22Rv1 (cell line): ENCODE measurements at regions not wholly inside any gene's neighbourhood (a gene's known extent, or its start where the extent isn't known, plus 50 kb on each side); places are given as distances from the start of the nearest gene placed in this dataset.

Experiments used
- H3K27ac ChIP-seq: fragments of 450-650 bp; 2 replicates; pipeline ENCODE4 v1.5.1; 2017
- CTCF ChIP-seq: fragments of 450-650 bp; IDR thresholded peaks from 2 replicates; pipeline ENCODE4 v1.5.1; 2017; ENCODE audit warnings: mild to moderate bottlenecking
- ZFX ChIP-seq: fragments of 450-650 bp; IDR thresholded peaks from 2 replicates; pipeline ENCODE4 v1.6.1; 2017; ENCODE audit warnings: antibody characterized with exemption, borderline replicate concordance

- TF ChIP-seq CTCF = no peak
- TF ChIP-seq ZFX = no peak
Observed at GRCh38 chr1:112312879-112313278, 83.1 kb upstream of the CTTNBP2NL start.

GRCh38 chr1:112316254-112316913 lies 79.6 kb upstream of the CTTNBP2NL start:
- no peak for TF ChIP-seq ZFX
- H3K27ac ChIP-seq = no peak overlapping the region

More at GRCh38 chr1:112312879-112313278, 83.1 kb upstream of the CTTNBP2NL start:
- H3K27ac ChIP-seq = no peak overlapping the region

DNA sequence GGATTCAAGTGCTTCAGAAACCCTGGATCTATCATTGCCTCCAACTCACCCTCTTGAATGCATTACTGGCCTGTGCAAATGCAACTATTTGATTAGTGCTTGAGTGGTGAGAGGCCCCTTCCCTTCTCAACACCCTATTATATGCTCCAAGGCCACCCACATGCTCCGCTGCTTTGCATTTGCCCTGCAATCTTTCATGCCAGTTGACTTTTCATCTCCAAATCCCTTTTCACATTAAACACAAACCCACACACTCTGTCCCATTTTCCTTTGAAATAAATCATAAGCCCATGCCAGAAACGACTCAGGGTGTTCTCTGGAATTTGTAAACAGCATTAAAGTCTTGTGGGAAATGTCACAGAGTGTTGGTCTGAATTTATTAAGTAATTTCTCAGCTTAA lies 78.9 kb upstream of the CTTNBP2NL start:
- no peak overlapping the region for H3K27ac ChIP-seq
- TF ChIP-seq CTCF (no peak), ZFX (no peak)

GRCh38 chr1:112317611-112318062 lies 78.4 kb upstream of the CTTNBP2NL start:
- no peak overlapping the region for H3K27ac ChIP-seq

DNA sequence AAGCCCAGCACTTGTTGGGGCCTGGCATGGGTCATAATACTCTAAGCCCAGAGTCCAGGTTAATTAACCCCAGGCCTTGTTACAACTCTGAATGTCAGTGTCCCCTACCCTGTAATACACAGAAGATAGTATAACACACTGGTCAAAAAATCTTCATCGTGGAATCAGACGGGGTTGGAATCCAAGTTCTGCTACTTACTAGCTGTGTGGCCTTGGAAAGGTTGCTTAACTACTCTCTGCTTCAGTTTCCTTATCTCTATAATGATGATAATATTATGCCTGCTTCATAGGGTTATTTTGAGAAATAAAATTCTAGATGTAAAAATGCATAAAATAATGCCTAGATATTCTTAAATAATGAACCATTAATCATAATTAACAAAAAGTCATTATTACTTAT lies 77.8 kb upstream of the CTTNBP2NL start:
- H3K27ac ChIP-seq = no peak overlapping the region
- no peak for TF ChIP-seq CTCF
- TF ChIP-seq ZFX = no peak

More at GRCh38 chr1:112317611-112318062, 78.4 kb upstream of the CTTNBP2NL start:
- no peak for TF ChIP-seq CTCF
- no peak for TF ChIP-seq ZFX

- no peak overlapping the region for H3K27ac ChIP-seq
- TF ChIP-seq ZFX (no peak), CTCF (no peak)
Observed at GRCh38 chr1:112318698-112319370, 77.2 kb upstream of the CTTNBP2NL start.

GRCh38 chr1:112319371-112320040 lies 76.5 kb upstream of the CTTNBP2NL start:
- TF ChIP-seq CTCF = no peak
- TF ChIP-seq ZFX = no peak
- no peak overlapping the region for H3K27ac ChIP-seq
